GM18868 (cell line): ENCODE measurements at regions not wholly inside any gene's neighbourhood (a gene's known extent, or its start where the extent isn't known, plus 50 kb on each side); places are given as distances from the start of the nearest gene placed in this dataset.

Source experiments
- ATAC-seq: cut with Tn5 transposase; IDR thresholded peaks from one replicate; pipeline ENCODE4 v1.9.1; 2021; ENCODE audit warnings: mild to moderate bottlenecking, moderate library complexity; ENCODE audit not compliant: unreplicated experiment

- no peak for ATAC-seq
These were observed 68.3 kb upstream of the SHISA3 start for GRCh38 chr4:42328978-42329377.

GRCh38 chr4:42329421-42329820 is 67.9 kb upstream of the SHISA3 start:
- ATAC-seq, result no peak

DNA sequence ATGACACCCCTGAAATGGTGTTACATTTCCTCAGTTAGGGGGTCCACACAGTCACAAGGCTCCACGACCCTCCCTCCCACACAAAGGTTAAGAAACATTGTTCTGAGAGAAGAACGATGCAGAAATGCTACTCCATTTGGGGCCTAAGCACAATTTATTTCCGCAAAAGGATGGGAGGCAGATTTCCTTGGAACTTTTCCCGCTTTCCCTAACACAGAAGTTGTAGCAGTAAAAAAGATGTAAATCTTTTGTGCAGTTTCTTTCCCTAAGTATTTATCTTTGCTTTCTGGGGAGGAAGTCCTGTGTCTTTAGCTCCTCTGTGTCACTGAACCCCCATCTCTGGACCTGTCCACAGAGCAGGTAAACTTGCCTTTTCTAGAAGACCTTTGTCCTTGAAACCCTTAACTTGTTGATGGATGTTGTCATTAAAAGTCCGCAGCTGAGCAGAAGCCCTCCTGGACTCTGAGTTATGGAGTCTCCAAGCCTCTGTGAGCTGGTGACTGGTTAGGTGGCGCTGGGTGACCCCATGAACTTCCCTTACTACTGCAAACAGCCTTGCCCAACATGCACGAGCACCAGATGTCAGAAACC is 67.2 kb upstream of the SHISA3 start:
- no peak for ATAC-seq

DNA sequence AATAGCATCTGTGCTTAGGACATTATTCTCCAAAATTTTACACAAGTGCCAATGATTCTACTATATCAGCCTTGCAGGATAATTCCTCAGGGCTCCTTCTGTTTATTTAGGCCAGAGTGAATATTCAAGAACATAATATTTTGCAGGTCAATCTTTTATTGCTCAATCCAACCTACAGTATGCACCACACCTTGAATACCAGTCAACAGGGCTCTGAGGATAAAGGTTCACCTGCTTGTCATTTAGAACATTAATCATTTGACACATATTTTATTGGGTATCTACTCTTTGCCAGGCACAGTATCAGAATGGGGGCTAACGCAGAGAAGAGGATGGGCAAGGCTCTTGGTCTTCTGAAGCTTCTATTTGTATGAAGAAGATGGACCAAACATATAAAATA is 66.2 kb upstream of the SHISA3 start:
- no peak for ATAC-seq

DNA sequence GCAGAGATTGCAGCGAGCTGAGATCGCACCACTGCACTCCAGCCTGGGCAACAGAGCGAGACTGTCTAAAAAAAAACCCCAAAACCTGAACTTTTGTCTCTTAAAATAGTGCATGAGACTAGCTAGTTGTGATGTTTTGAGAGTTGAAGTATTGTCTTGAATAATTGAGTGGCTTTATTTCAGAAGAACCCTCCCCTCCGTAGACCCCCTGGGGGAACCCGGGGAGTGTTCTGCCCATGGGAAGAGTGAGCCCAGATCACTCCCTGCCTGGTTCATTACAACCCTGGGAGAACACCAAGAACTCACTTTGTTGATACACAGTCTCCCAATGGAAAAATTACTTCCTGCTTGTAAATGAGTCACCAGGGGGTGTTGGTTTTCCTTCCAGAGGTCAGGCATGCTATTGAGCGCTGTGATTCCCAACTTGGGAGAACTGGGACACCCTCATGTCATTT is 65.3 kb upstream of the SHISA3 start:
- peak; percentile 75 for ATAC-seq

GRCh38 chr4:42339935-42340406 is 57.3 kb upstream of the SHISA3 start:
- ATAC-seq, result no peak

DNA sequence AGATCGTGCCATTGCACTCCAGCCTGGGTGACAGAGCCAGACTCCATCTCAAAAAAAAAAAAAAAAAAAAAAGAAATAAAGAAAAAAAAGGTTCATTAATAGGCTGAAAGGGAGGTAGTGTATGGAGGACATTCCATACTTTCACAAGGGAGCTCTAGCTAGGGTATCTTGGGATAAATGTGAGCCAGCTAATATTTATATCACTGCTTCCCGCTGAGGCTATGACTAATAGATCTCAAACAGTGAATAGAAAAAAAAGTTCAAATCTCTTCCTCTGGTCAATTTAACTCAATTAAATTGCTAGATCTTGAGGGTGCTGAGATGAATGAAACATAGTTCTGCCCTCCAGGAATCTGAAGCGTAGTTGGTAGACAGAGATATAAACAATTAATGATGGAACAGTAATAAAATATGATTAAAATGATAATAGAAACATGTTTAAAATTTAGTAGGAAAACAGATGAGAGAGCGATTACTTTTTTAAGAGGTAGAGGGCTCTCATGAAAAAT is 55.7 kb upstream of the SHISA3 start:
- no peak for ATAC-seq

- no peak for ATAC-seq
These were observed 54.8 kb upstream of the SHISA3 start for GRCh38 chr4:42342459-42342858.

GRCh38 chr4:42344309-42344708 is 53.0 kb upstream of the SHISA3 start:
- ATAC-seq, result peak; percentile 89

DNA sequence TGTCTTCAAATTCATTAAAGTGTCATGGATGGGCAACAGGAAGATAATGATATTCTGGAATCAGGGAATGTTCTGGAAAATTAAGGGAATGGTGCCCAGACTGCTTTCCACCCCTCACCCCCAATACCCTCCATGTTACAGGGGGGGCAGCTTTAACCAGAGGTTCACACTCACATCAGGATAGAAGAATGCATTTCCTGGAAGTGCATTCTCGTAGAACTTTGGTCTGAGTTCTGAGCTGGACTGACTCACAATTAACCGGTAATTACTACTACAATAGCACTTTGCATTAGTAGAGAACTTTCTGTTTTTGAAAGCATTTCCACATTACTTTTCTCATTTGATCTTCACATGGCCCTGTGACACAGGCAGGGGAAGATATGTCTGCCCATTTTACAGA is 52.5 kb upstream of the SHISA3 start:
- no peak for ATAC-seq

- no peak for ATAC-seq
These were observed 51.2 kb upstream of the SHISA3 start for GRCh38 chr4:42345962-42346544.

- ATAC-seq, result no peak
These were observed 50.2 kb upstream of the SHISA3 start for GRCh38 chr4:42347076-42347475.
